ENCODE measurements at regions not wholly inside any gene's neighbourhood (a gene's known extent, or its start where the extent isn't known, plus 50 kb on each side); places are given as distances from the start of the nearest gene placed in this dataset.

- Histone ChIP-seq H3K9ac (ENCODE audit: insufficient read depth, low read length, poor library complexity, severe bottlenecking) (no peak overlapping the region), H3K4me1 (ENCODE audit: control insufficient read depth in 1 of 2, insufficient read depth in 2 of 2, low read length in 2 of 2) (no peaks in the 10 kb centered on the region), H3K9me3 (replicated peaks in 1 of 2; ENCODE audit: control insufficient read depth in 1 of 2, insufficient read depth in 1 of 2, low read length in 2 of 2) (no peaks in the 10 kb centered on the region), H4K20me1 (ENCODE audit: insufficient read depth, low read length) (no peaks in the 10 kb centered on the region), H3K27me3 (ENCODE audit: control insufficient read depth in 2 of 2, insufficient read depth in 2 of 2, low read length in 2 of 2) (no peaks in the 10 kb centered on the region), H3K36me3 (replicated peaks in 1 of 2; ENCODE audit: control insufficient read depth in 1 of 2, insufficient read depth in 2 of 2, low read length in 2 of 2) (no peaks in the 10 kb centered on the region), H2AFZ (ENCODE audit: insufficient read depth, low read depth, low read length, poor library complexity, severe bottlenecking) (no peak overlapping the region), H3K27ac (ENCODE audit: low read depth in 1 of 2, low read length in 2 of 2) (no peak overlapping the region), H3K4me3 (replicated peaks in 1 of 3; ENCODE audit: low read depth in 2 of 3, low read length in 3 of 3) (no peak overlapping the region), H3K79me2 (ENCODE audit: insufficient read depth, low read length) (no peaks in the 10 kb centered on the region), H3K4me2 (replicated peaks; ENCODE audit: extremely low read depth, low read length, poor library complexity, severe bottlenecking) (no peak overlapping the region)
- intact Hi-C loops (cut with micrococcal nuclease): no loop called here
- H3K9me3 Mint-ChIP-seq: peaks cover 0 to 2% (median 0%) of the 10 kb centered on the region in 7 donors
- no peaks in the 10 kb centered on the region for H3K36me3 Mint-ChIP-seq
- no peak for DNase-seq
- TF ChIP-seq CTCF (IDR thresholded peaks at IDR 0.05): no peak
- H3K27me3 Mint-ChIP-seq (ENCODE audit: low read depth in 3 of 3): peaks cover 0 to 4% (median 0%) of the 10 kb centered on the region in 3 donors
- no peak overlapping the region for H3K27ac Mint-ChIP-seq
- no peaks in the 10 kb centered on the region for H3K4me1 Mint-ChIP-seq
- H3K4me3 Mint-ChIP-seq: no peak overlapping the region
- WGBS (ENCODE audit: insufficient coverage): 78% methylated on average over 1 of the region's 4 CpGs
These were observed 163.6 kb upstream of the PRICKLE2 start for GRCh38 chr3:64388886-64389285.

- no peaks in the 10 kb centered on the region for H3K9me3 ChIP-seq (replicated peaks in 1 of 2; ENCODE audit: control insufficient read depth in 1 of 2, insufficient read depth in 1 of 2, low read length in 2 of 2)
- H2AFZ ChIP-seq (ENCODE audit: insufficient read depth, low read depth, low read length, poor library complexity, severe bottlenecking): no peak overlapping the region
- peaks cover 0 to 4% (median 0%) of the 10 kb centered on the region in 3 donors for H3K27me3 Mint-ChIP-seq (ENCODE audit: low read depth in 3 of 3)
- H4K20me1 ChIP-seq (ENCODE audit: insufficient read depth, low read length): no peaks in the 10 kb centered on the region
- no peaks in the 10 kb centered on the region for H3K79me2 ChIP-seq (ENCODE audit: insufficient read depth, low read length)
- peaks cover 0 to 2% (median 0%) of the 10 kb centered on the region in 7 donors for H3K9me3 Mint-ChIP-seq
- no peak overlapping the region for H3K27ac ChIP-seq (ENCODE audit: low read depth in 1 of 2, low read length in 2 of 2)
- no peaks in the 10 kb centered on the region for H3K4me1 Mint-ChIP-seq
- H3K27ac Mint-ChIP-seq: no peak overlapping the region
- no peak for TF ChIP-seq CTCF (IDR thresholded peaks at IDR 0.05)
- H3K36me3 Mint-ChIP-seq: no peaks in the 10 kb centered on the region
- DNase-seq: no peak
- no peaks in the 10 kb centered on the region for H3K27me3 ChIP-seq (ENCODE audit: control insufficient read depth in 2 of 2, insufficient read depth in 2 of 2, low read length in 2 of 2)
- H3K4me3 ChIP-seq (replicated peaks in 1 of 3; ENCODE audit: low read depth in 2 of 3, low read length in 3 of 3): no peak overlapping the region
- H3K4me1 ChIP-seq (ENCODE audit: control insufficient read depth in 1 of 2, insufficient read depth in 2 of 2, low read length in 2 of 2): no peaks in the 10 kb centered on the region
- no peaks in the 10 kb centered on the region for H3K36me3 ChIP-seq (replicated peaks in 1 of 2; ENCODE audit: control insufficient read depth in 1 of 2, insufficient read depth in 2 of 2, low read length in 2 of 2)
- H3K4me2 ChIP-seq (replicated peaks; ENCODE audit: extremely low read depth, low read length, poor library complexity, severe bottlenecking): no peak overlapping the region
- H3K9ac ChIP-seq (ENCODE audit: insufficient read depth, low read length, poor library complexity, severe bottlenecking): no peak overlapping the region
- no peak overlapping the region for H3K4me3 Mint-ChIP-seq
- intact Hi-C loops (cut with micrococcal nuclease): no loop called here
- WGBS (ENCODE audit: insufficient coverage): 100% methylated on average over 2 of the region's 4 CpGs
These were observed 162.4 kb upstream of the PRICKLE2 start for GRCh38 chr3:64387688-64388087.

Measured in CD14-positive monocyte (primary cell).